ENCODE measurements at regions not wholly inside any gene's neighbourhood (a gene's known extent, or its start where the extent isn't known, plus 50 kb on each side); places are given as distances from the start of the nearest gene placed in this dataset.

GRCh38 chr2:122486086-122486485 is 730.6 kb downstream of the TSN start:
- no peaks in the 10 kb centered on the region; the same call in 1 of the 2 replicates for H3K9me3 ChIP-seq (replicated peaks; ENCODE audit: control insufficient read depth, insufficient read depth, low read depth, low read length)
- DNase-seq (ENCODE audit: extremely low read depth in 1 of 4, low spot score in 3 of 4), result no peak
- no peaks in the 10 kb centered on the region for H3K4me1 ChIP-seq (replicated peaks in 1 of 2; ENCODE audit: control insufficient read depth in 2 of 2, insufficient read depth in 2 of 2, low read length in 2 of 2)
- H3K4me2 ChIP-seq (ENCODE audit: insufficient read depth, low read length), result no peak overlapping the region
- H3K27me3 ChIP-seq (ENCODE audit: control insufficient read depth in 2 of 2, insufficient read depth in 2 of 2, low read length in 2 of 2), result no peaks in the 10 kb centered on the region
- no peaks in the 10 kb centered on the region for H3K9me1 ChIP-seq (ENCODE audit: control insufficient read depth, insufficient read depth, low read length)
- H3K27ac ChIP-seq (ENCODE audit: extremely low read depth, low read depth, low read length), result no peak overlapping the region
- intact Hi-C loops (cut with micrococcal nuclease) (no loop called here), in situ Hi-C loops (cut with MboI) (no loop called here)
- ChIA-PET CTCF (ENCODE audit: low intra/inter-chr PET ratio) (no interaction called here), POLR2A (no interaction called here)
- TF ChIP-seq, protein P1, sequence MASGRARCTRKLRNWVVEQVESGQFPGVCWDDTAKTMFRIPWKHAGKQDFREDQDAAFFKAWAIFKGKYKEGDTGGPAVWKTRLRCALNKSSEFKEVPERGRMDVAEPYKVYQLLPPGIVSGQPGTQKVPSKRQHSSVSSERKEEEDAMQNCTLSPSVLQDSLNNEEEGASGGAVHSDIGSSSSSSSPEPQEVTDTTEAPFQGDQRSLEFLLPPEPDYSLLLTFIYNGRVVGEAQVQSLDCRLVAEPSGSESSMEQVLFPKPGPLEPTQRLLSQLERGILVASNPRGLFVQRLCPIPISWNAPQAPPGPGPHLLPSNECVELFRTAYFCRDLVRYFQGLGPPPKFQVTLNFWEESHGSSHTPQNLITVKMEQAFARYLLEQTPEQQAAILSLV (tag; IDR thresholded peaks at IDR 0.05), result no peak
- TF ChIP-seq MECOM (CRISPR knock-in tag; IDR thresholded peaks at IDR 0.05) (no peak), BMI1 (IDR thresholded peaks at IDR 0.05; ENCODE audit: low read length) (no peak), CCNT2 (IDR thresholded peaks at IDR 0.05; ENCODE audit: borderline replicate concordance, extremely low read depth, insufficient read length, low read depth, low read length) (no peak), ZKSCAN1 (IDR thresholded peaks at IDR 0.05; ENCODE audit: low read depth, low read length) (no peak), POLR2B (IDR thresholded peaks at IDR 0.05; ENCODE audit: low read depth, partially characterized antibody) (no peak), XRCC5 (IDR thresholded peaks at IDR 0.05; ENCODE audit: low read depth, low read length) (no peak), KLF13 (tag; IDR thresholded peaks at IDR 0.05; ENCODE audit: borderline replicate concordance, low read depth) (no peak), ZNF23 (CRISPR knock-in tag; IDR thresholded peaks at IDR 0.05) (no peak), BRCA1 (IDR thresholded peaks at IDR 0.05) (no peak), BRCA1 (CRISPR knock-in tag; IDR thresholded peaks at IDR 0.05) (no peak), DMBX1 (CRISPR knock-in tag; IDR thresholded peaks at IDR 0.05; ENCODE audit: borderline replicate concordance) (no peak), ZNF253 (CRISPR knock-in tag; conservative IDR thresholded peaks at IDR 0.05) (no peak), ZNF785 (CRISPR knock-in tag; IDR thresholded peaks at IDR 0.05) (no peak), ZNF551 (CRISPR knock-in tag; IDR thresholded peaks at IDR 0.05) (no peak), STAT5B (CRISPR knock-in tag; IDR thresholded peaks at IDR 0.05) (no peak), PTBP1 (IDR thresholded peaks at IDR 0.05; ENCODE audit: low read depth, low read length) (no peak)
- TF ChIP-seq, protein P2, sequence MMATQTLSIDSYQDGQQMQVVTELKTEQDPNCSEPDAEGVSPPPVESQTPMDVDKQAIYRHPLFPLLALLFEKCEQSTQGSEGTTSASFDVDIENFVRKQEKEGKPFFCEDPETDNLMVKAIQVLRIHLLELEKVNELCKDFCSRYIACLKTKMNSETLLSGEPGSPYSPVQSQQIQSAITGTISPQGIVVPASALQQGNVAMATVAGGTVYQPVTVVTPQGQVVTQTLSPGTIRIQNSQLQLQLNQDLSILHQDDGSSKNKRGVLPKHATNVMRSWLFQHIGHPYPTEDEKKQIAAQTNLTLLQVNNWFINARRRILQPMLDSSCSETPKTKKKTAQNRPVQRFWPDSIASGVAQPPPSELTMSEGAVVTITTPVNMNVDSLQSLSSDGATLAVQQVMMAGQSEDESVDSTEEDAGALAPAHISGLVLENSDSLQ (IDR thresholded peaks at IDR 0.05), result no peak
- 0% methylated on average over 2 of the region's 2 CpGs for WGBS (ENCODE audit: insufficient coverage, low coverage, missing lambda C conversion rate)
- no peak overlapping the region for H3K4me3 ChIP-seq
- no peak for ATAC-seq
- H3K79me2 ChIP-seq (ENCODE audit: control insufficient read depth, insufficient read depth, low read length), result no peaks in the 10 kb centered on the region
- no TSS peak for BruUV-seq (replicated peaks)
- no peaks in the 10 kb centered on the region for H3K36me3 ChIP-seq (ENCODE audit: control insufficient read depth, insufficient read depth, low read length)
- H3K9ac ChIP-seq (ENCODE audit: insufficient read depth in 1 of 2, low read depth in 2 of 2, low read length in 2 of 2), result no peak overlapping the region
- no peak overlapping the region for H2AFZ ChIP-seq (ENCODE audit: low read depth, low read length)
- FAIRE-seq, result no peak
- no peaks in the 10 kb centered on the region for H4K20me1 ChIP-seq (replicated peaks; ENCODE audit: control insufficient read depth, insufficient read depth, low read length)
